ENCODE measurements at regions not wholly inside any gene's neighbourhood (a gene's known extent, or its start where the extent isn't known, plus 50 kb on each side); places are given as distances from the start of the nearest gene placed in this dataset.

GRCh38 chr6:80594461-80594860 is 488.0 kb downstream of the BCKDHB start:
- TF ChIP-seq CTCF (IDR thresholded peaks at IDR 0.05; ENCODE audit: low read depth, low read length) (no peak), POLR2A (IDR thresholded peaks at IDR 0.05; ENCODE audit: extremely low read depth, insufficient read length) (no peak)

All from NB4 (cell line).